ENCODE measurements at regions not wholly inside any gene's neighbourhood (a gene's known extent, or its start where the extent isn't known, plus 50 kb on each side); places are given as distances from the start of the nearest gene placed in this dataset.

- no TSS peak for BruUV-seq (replicated peaks)
- POLR2A ChIA-PET = no interaction called here
Observed at GRCh38 chr6:115190534-115190933, 847.7 kb upstream of the HS3ST5 start.

More at GRCh38 chr6:115190534-115190933, 847.7 kb upstream of the HS3ST5 start:
- Histone ChIP-seq H3K27me3 (ENCODE audit: insufficient read depth, low read length) (no peaks in the 10 kb centered on the region), H3K4me2 (ENCODE audit: low read length) (no peak overlapping the region), H3K9ac (ENCODE audit: low read length) (no peak overlapping the region), H3K79me2 (ENCODE audit: insufficient read depth, low read length) (no peaks in the 10 kb centered on the region), H3K9me2 (ENCODE audit: insufficient read depth) (no peaks in the 10 kb centered on the region), H2AFZ (ENCODE audit: low read depth, low read length, poor library complexity, severe bottlenecking) (no peak overlapping the region), H3K27ac (ENCODE audit: low read depth, low read length) (no peak overlapping the region), H3K4me1 (ENCODE audit: control insufficient read depth in 1 of 2, insufficient read depth in 2 of 2, low read length in 2 of 2) (no peaks in the 10 kb centered on the region), H3K9me3 (ENCODE audit: control insufficient read depth in 1 of 2, insufficient read depth in 1 of 2, low read depth in 1 of 2, low read length in 2 of 2) (no peaks in the 10 kb centered on the region), H3K36me3 (ENCODE audit: control insufficient read depth in 1 of 2, insufficient read depth in 2 of 2, low read length in 2 of 2) (no peaks in the 10 kb centered on the region), H3K4me3 (replicated peaks in 1 of 2; ENCODE audit: low read depth in 1 of 2, low read length in 2 of 2) (no peak overlapping the region), H4K20me1 (ENCODE audit: insufficient read depth) (no peaks in the 10 kb centered on the region)
- DNase-seq (ENCODE audit: low read depth, low spot score) (no peak), ATAC-seq (no peak)
- intact Hi-C loops (cut with micrococcal nuclease) = no loop called here
- ChIA-PET RAD21 (ENCODE audit: low non-redundant PET in 1 of 2, low total read pairs in 2 of 2, uncharacterized antibody in 2 of 2, unreplicated experiment in 2 of 2) (no interaction called here), CTCF (no interaction called here)
- no peak for TF ChIP-seq CTCF (IDR thresholded peaks at IDR 0.05 in 2 of 3, conservative IDR thresholded peaks at IDR 0.05 in 1 of 3; ENCODE audit: borderline replicate concordance in 1 of 3, insufficient read depth in 1 of 3, low read depth in 2 of 3, low read length in 2 of 3)
- no peak for TF ChIP-seq ZNF274 (IDR thresholded peaks at IDR 0.05; ENCODE audit: low read depth, low read length)
- no peak for TF ChIP-seq YY1 (IDR thresholded peaks at IDR 0.05; ENCODE audit: extremely low read depth, insufficient replicate concordance, low read depth, low read length)
- no peak for TF ChIP-seq ELF1 (IDR thresholded peaks at IDR 0.05; ENCODE audit: borderline replicate concordance, low read depth)
- no peak for TF ChIP-seq CBX3 (IDR thresholded peaks at IDR 0.05; ENCODE audit: low read depth)
- TF ChIP-seq FOSL1 (IDR thresholded peaks at IDR 0.05; ENCODE audit: low read depth) = no peak
- TF ChIP-seq POLR2A (IDR thresholded peaks at IDR 0.05; ENCODE audit: borderline replicate concordance, extremely low read depth, insufficient read depth, insufficient read length) = no peak
- no peak for TF ChIP-seq RAD21 (IDR thresholded peaks at IDR 0.05; ENCODE audit: low read depth)
- no peak for TF ChIP-seq EZH2phosphoT487 (IDR thresholded peaks at IDR 0.05; ENCODE audit: borderline replicate concordance)
- TF ChIP-seq SRF (IDR thresholded peaks at IDR 0.05; ENCODE audit: low read depth) = no peak
- no peak for TF ChIP-seq SIN3A (IDR thresholded peaks at IDR 0.05; ENCODE audit: low read depth)
- TF ChIP-seq ZFX (IDR thresholded peaks at IDR 0.05) = no peak
- no peak for TF ChIP-seq SP1 (IDR thresholded peaks at IDR 0.05; ENCODE audit: low read depth)
- no peak for TF ChIP-seq ZBTB33 (IDR thresholded peaks at IDR 0.05; ENCODE audit: extremely low read depth, insufficient replicate concordance, low read length)
- TF ChIP-seq CEBPB (IDR thresholded peaks at IDR 0.05; ENCODE audit: low read depth) = no peak
- TF ChIP-seq JUND (IDR thresholded peaks at IDR 0.05) = no peak
- TF ChIP-seq REST (IDR thresholded peaks at IDR 0.05; ENCODE audit: low read depth) = no peak
- TF ChIP-seq ATF3 (IDR thresholded peaks at IDR 0.05) = no peak
- no peak for TF ChIP-seq POLR2AphosphoS5 (IDR thresholded peaks at IDR 0.05; ENCODE audit: low read depth, low read length)
